ENCODE measurements at regions not wholly inside any gene's neighbourhood (a gene's known extent, or its start where the extent isn't known, plus 50 kb on each side); places are given as distances from the start of the nearest gene placed in this dataset.

DNA sequence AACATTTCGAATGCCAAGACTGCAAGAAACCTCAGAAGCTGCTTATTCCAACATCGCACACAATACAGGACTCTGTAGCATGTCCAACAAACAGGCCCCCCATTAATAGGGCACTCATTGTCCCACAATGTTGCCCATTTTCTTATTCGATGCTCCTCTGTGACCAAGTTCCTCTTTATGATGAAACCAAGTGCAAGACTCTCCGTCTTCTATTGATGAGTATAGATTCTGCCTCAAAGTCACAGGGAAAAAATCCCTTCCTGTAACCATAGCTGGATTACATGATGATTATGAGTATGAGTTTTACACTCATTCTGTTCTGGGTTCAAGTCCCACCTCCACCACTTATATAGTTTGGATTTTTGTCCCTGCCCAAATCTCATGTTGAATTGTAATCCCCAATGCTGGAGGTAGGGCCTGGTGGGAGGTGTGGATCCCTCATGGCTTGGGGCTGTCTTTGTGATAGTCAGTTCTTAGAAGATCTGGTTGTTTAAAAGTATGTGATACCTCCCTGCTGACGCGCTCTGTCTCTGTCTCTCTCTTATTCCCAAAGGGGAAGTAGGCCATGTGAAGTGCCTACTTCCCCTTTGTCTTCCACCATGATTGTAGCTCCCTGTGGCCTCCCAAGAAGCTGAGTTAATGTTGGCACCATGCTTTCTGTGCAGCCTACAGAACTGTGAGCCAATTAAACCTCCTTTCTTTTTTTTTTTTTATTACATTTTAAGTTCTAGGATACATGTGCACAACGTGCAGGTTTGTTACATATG is 148.7 kb downstream of the OSR1 start:
- no peak for TF ChIP-seq ZNF256 (CRISPR knock-in tag; conservative IDR thresholded peaks at IDR 0.05)
- no peak for TF ChIP-seq ZMAT3 (CRISPR knock-in tag; conservative IDR thresholded peaks at IDR 0.05)
- no peak for TF ChIP-seq ISL2 (CRISPR knock-in tag; IDR thresholded peaks at IDR 0.05)
- FAIRE-seq (no peak), ATAC-seq (no peak), DNase-seq (ENCODE audit: low spot score) (no peak)
- H3K27ac ChIP-seq (ENCODE audit: extremely low read length, insufficient read depth, low read length), result no peak overlapping the region
- POLR2A ChIA-PET, result no interaction called here
- H3K9me3 ChIP-seq (ENCODE audit: low read length), result no peaks in the 10 kb centered on the region
- intact Hi-C loops (cut with micrococcal nuclease; ENCODE audit: unreplicated experiment) (no loop called here), in situ Hi-C loops (cut with HindIII; ENCODE audit: extremely low pct_ligation_motif_present, low pct_unique_long_range_greater_than_20kb) (no loop called here)
- no peaks in the 10 kb centered on the region for H3K79me2 ChIP-seq (ENCODE audit: insufficient read depth, low read length)
- H3K36me3 ChIP-seq (replicated peaks in 1 of 2; ENCODE audit: control insufficient read depth in 1 of 2, insufficient read depth in 2 of 2, low read length in 2 of 2), result no peaks in the 10 kb centered on the region
- H3K9ac ChIP-seq (ENCODE audit: insufficient read depth, low read depth, low read length), result no peak overlapping the region
- no peaks in the 10 kb centered on the region for H4K20me1 ChIP-seq (ENCODE audit: insufficient read depth, low read length)
- H3K4me2 ChIP-seq (ENCODE audit: low read depth, low read length), result no peak overlapping the region
- H3K4me3 ChIP-seq (replicated peaks in 1 of 3; ENCODE audit: insufficient read depth in 1 of 3, low read depth in 2 of 3, low read length in 3 of 3), result no peak overlapping the region
- H3K4me1 ChIP-seq (ENCODE audit: insufficient read depth, low read length), result no peaks in the 10 kb centered on the region
- H3K27me3 ChIP-seq (ENCODE audit: control insufficient read depth in 1 of 2, insufficient read depth in 2 of 2, low read length in 2 of 2), result no peaks in the 10 kb centered on the region
- no TSS peak for BruUV-seq (replicated peaks)
- 80% methylated on average over 7 of the region's 7 CpGs for WGBS (ENCODE audit: low lambda C conversion rate)
- no peak overlapping the region for H2AFZ ChIP-seq (ENCODE audit: low read length)
- CTCF ChIA-PET (ENCODE audit: low intra/inter-chr PET ratio, low total read pairs), result no interaction called here

DNA sequence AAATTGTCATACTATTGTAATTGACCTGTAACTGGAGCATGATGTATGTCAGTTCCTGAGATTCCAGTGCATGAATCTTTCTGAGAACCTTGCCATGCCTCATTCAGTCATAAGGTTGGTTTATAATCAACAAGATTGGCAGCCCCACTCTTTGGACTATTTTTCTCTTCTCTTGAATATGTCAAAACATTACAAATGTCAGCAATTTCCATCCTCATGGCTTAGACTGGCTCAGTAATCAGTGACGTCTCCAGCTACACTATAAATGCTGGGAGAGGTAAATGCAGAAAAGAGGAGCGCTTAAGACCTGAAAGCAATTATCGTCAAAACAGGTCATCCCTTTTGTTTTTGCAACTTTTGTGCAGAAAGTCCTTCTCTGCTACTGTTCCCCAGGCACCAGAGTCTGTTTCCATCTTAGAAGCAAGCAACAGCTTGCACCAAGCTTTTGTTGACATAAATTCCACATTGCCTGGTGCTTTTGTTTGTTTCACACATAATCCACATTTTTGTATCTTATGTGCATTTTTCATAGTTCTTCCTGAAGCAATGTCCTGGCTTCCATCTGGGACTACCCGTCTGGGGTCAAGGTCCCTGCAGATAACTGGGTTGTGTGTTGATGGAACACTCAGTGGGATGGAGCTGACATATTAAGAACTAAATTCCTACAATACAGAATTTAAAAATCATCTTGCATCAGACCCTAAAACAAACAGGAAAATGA is 149.8 kb downstream of the OSR1 start:
- no peaks in the 10 kb centered on the region for H3K27me3 ChIP-seq (ENCODE audit: control insufficient read depth in 1 of 2, insufficient read depth in 2 of 2, low read length in 2 of 2)
- no peaks in the 10 kb centered on the region for H3K9me3 ChIP-seq (ENCODE audit: low read length)
- H3K79me2 ChIP-seq (ENCODE audit: insufficient read depth, low read length), result no peaks in the 10 kb centered on the region
- no peaks in the 10 kb centered on the region for H3K4me1 ChIP-seq (ENCODE audit: insufficient read depth, low read length)
- no peak overlapping the region for H3K4me3 ChIP-seq (replicated peaks in 1 of 3; ENCODE audit: insufficient read depth in 1 of 3, low read depth in 2 of 3, low read length in 3 of 3)
- H3K4me2 ChIP-seq (ENCODE audit: low read depth, low read length), result no peak overlapping the region
- POLR2A ChIA-PET, result no interaction called here
- peak; percentile 46 for FAIRE-seq
- H3K9ac ChIP-seq (ENCODE audit: insufficient read depth, low read depth, low read length), result no peak overlapping the region
- CTCF ChIA-PET (ENCODE audit: low intra/inter-chr PET ratio, low total read pairs), result no interaction called here
- H3K36me3 ChIP-seq (replicated peaks in 1 of 2; ENCODE audit: control insufficient read depth in 1 of 2, insufficient read depth in 2 of 2, low read length in 2 of 2), result no peaks in the 10 kb centered on the region
- DNase-seq (ENCODE audit: low spot score), result no peak
- H3K27ac ChIP-seq (ENCODE audit: extremely low read length, insufficient read depth, low read length), result no peak overlapping the region
- no TSS peak for BruUV-seq (replicated peaks)
- TF ChIP-seq, protein P1, sequence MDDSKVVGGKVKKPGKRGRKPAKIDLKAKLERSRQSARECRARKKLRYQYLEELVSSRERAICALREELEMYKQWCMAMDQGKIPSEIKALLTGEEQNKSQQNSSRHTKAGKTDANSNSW (CRISPR knock-in tag; IDR thresholded peaks at IDR 0.05; ENCODE audit: borderline replicate concordance), result no peak
- TF ChIP-seq MAFK (conservative IDR thresholded peaks at IDR 0.05 in 1 of 2, IDR thresholded peaks at IDR 0.05 in 1 of 2; ENCODE audit: low read length in 2 of 2), result 0 out of 4 replicates have a peak, but pooled peaks of 1 of the 2 experiments have one; percentile 13
- TF ChIP-seq SMAD1 (CRISPR knock-in tag; IDR thresholded peaks at IDR 0.05; ENCODE audit: borderline replicate concordance, low read depth), result no peak
- 0 out of 2 replicates have a peak, but pooled peaks have one; percentile 6 for TF ChIP-seq MAFF (IDR thresholded peaks at IDR 0.05; ENCODE audit: low read depth, low read length)
- TF ChIP-seq, protein P2, sequence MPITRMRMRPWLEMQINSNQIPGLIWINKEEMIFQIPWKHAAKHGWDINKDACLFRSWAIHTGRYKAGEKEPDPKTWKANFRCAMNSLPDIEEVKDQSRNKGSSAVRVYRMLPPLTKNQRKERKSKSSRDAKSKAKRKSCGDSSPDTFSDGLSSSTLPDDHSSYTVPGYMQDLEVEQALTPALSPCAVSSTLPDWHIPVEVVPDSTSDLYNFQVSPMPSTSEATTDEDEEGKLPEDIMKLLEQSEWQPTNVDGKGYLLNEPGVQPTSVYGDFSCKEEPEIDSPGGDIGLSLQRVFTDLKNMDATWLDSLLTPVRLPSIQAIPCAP (CRISPR knock-in tag; IDR thresholded peaks at IDR 0.05; ENCODE audit: low read depth), result no peak
- ATAC-seq, result no peak
- H2AFZ ChIP-seq (ENCODE audit: low read length), result no peak overlapping the region
- in situ Hi-C loops (cut with HindIII; ENCODE audit: extremely low pct_ligation_motif_present, low pct_unique_long_range_greater_than_20kb), result no loop called here
- H4K20me1 ChIP-seq (ENCODE audit: insufficient read depth, low read length), result no peaks in the 10 kb centered on the region
- WGBS (ENCODE audit: low lambda C conversion rate), result 45% methylated on average over 4 of the region's 4 CpGs
- intact Hi-C loops (cut with micrococcal nuclease; ENCODE audit: unreplicated experiment), result no loop called here
